Adrenal gland (tissue), 9 donors: ENCODE measurements at regions not wholly inside any gene's neighbourhood (a gene's known extent, or its start where the extent isn't known, plus 50 kb on each side); places are given as distances from the start of the nearest gene placed in this dataset.

Experiments
- DNase-seq, 7 donors: peaks; one replicate each; pipeline ENCODE4 v3.0.0-alpha.2; 2019 to 2020
- H3K27ac ChIP-seq, 5 donors: fragments of 200-600 bp; sonication (generic) in 4 of 5; 1 replicate in 3 of 5; 2 replicates in 2 of 5; pipeline versions ENCODE4 v1.5.1 to v1.8.0; 2016 to 2020; ENCODE audit warnings: mild to moderate bottlenecking in 1 of 5
- H3K27me3 ChIP-seq: fragments of 200-600 bp; 2 replicates; pipeline ENCODE4 v1.8.0; 2021
- H3K36me3 ChIP-seq, 2 donors: fragments of 200-600 bp; replicated peaks in 1 of 2; 1 replicate in 1 of 2; 2 replicates in 1 of 2; pipeline versions ENCODE4 v1.5.1 to v1.8.0; 2018 to 2022
- H3K4me1 ChIP-seq, 2 donors: fragments of 200-600 bp; replicated peaks in 1 of 2; 1 replicate in 1 of 2; 2 replicates in 1 of 2; pipeline versions ENCODE4 v1.5.1 to v1.8.0; 2018 to 2021
- H3K4me3 ChIP-seq, 4 donors: fragments of 200-600 bp; sonication (generic) in 3 of 4; one replicate each; pipeline ENCODE4 v1.5.1; 2016 to 2018
- H3K9me3 ChIP-seq, 3 donors: fragments of 200-600 bp; sonication (generic) in 1 of 3; replicated peaks in 1 of 3; 1 replicate in 2 of 3; 2 replicates in 1 of 3; pipeline versions ENCODE4 v1.5.1 to v1.8.0; 2016 to 2021
- POLR2A ChIP-seq, 2 donors: fragments of 450-650 bp; IDR thresholded peaks; one replicate each; pipeline ENCODE4 v1.6.1; 2017; ENCODE audit warnings: antibody characterized with exemption in 2 of 2, mild to moderate bottlenecking in 2 of 2, moderate library complexity in 1 of 2
- WGBS, 4 donors: extraction: QIAGEN DNeasy Blood & Tissue Kit in 2 of 4; methylation state at CpG; one replicate each; pipeline versions ENCODE4 v1.1.5 to v1.1.7; 2013 to 2017; 5-methylcytosine and 5-hydroxymethylcytosine counted together
- intact Hi-C, 2 donors: fragments of 100-400 bp; cut with DNase I; formaldehyde crosslinking; loops; one replicate each; pipeline versions ENCODE4 v1.14.1 to v1.15.0; 2022 to 2023
- TF ChIP-seq, protein P1 (sequence below), 6 experiments: fragments of 450-650 bp in 4 of 6; fragments of 200-600 bp in 2 of 6; sonication (generic) in 1 of 6; IDR thresholded peaks; 1 replicate in 5 of 6; 2 replicates in 1 of 6; pipeline versions ENCODE4 v1.5.1 to v1.8.0; 2016 to 2021; ENCODE audit warnings: antibody characterized with exemption in 6 of 6, mild to moderate bottlenecking in 2 of 6, moderate library complexity in 1 of 6
- donor health status: healthy with polysubstance abuse.
- donor health status: Bipolar disorder and iron deficiency.
- donor health status: DM: yes; HTN: yes; CAD: no.
- donor health status: DM: no; HTN: no; CAD: no.
- donor health status: DM: no; HTN: no; CAD: no.

DNA sequence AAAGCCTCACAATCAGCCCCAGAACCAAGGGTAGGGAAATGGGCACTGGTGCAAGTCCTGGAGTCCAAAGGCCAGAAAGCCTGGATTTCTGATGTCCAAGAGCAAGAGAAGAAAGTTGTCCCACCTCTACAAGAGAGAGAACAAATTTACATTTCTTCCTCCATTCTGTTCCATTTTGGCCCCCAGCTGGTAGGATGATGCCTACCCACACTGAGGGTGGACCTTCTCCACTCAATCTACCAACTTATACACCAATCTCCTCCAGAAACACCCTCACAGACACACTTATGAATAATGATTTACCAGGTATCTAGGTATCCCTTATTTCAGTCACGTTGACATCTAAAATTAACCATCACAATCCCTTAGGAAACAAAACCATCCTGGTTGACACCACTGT, 367.8 kb upstream of the GRIA3 start:
- Histone ChIP-seq H3K4me3 (no peak overlapping the region), H3K9me3 (no peaks in the 10 kb centered on the region), H3K36me3 (no peaks in the 10 kb centered on the region), H3K4me1 (no peaks in the 10 kb centered on the region), H3K27ac (no peak overlapping the region), H3K27me3 (no peaks in the 10 kb centered on the region)
- intact Hi-C loops = no loop called here
- TF ChIP-seq, protein P1, sequence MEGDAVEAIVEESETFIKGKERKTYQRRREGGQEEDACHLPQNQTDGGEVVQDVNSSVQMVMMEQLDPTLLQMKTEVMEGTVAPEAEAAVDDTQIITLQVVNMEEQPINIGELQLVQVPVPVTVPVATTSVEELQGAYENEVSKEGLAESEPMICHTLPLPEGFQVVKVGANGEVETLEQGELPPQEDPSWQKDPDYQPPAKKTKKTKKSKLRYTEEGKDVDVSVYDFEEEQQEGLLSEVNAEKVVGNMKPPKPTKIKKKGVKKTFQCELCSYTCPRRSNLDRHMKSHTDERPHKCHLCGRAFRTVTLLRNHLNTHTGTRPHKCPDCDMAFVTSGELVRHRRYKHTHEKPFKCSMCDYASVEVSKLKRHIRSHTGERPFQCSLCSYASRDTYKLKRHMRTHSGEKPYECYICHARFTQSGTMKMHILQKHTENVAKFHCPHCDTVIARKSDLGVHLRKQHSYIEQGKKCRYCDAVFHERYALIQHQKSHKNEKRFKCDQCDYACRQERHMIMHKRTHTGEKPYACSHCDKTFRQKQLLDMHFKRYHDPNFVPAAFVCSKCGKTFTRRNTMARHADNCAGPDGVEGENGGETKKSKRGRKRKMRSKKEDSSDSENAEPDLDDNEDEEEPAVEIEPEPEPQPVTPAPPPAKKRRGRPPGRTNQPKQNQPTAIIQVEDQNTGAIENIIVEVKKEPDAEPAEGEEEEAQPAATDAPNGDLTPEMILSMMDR (IDR thresholded peaks at IDR 0.05) = no peak
- no peak for TF ChIP-seq POLR2A (IDR thresholded peaks at IDR 0.05)
- WGBS, 4 donors = 78 to 86% (median 84%) methylated on average over 1 of the region's 1 CpG
- DNase-seq = peak in 2 of 7 donors; percentile 2 to 24

DNA sequence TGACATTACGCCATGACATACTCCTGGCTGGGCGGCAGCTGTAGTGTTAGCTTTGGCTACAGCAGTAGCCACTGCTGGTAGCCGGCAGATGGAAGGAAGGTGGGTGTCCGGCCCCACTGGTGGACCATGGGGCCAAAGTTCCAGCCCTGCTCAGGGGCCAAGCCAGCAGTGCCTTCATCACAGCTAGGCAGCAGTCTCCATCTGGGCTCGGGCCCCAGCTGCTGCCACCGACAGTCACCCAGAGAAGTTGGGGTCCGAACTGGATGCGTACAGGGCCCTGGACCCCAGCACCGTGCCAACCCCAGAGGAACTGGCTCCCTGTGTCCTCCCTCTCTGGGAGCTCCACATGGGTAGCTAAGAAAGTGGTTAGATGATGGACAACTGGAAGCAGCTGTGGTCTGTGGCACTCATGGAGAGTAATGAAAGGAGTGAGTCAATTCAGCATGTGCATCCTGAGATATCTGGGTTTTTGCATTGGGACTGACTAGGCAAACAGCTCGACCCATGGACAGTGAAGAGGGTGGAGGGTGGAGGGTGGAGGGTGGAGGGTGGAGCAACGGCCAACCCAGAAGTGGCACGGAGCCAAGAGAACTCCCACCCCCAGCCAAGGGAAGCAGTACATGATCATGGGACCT, 366.6 kb upstream of the GRIA3 start:
- WGBS, 4 donors = 78 to 81% (median 80%) methylated on average over 2 to 12 of the region's 12 CpGs
- no peak overlapping the region for H3K4me3 ChIP-seq
- TF ChIP-seq, protein P1 (IDR thresholded peaks at IDR 0.05) = no peak
- TF ChIP-seq POLR2A (IDR thresholded peaks at IDR 0.05) = no peak
- no peaks in the 10 kb centered on the region for H3K27me3 ChIP-seq
- DNase-seq = no peak
- no peaks in the 10 kb centered on the region for H3K36me3 ChIP-seq
- intact Hi-C loops = no loop called here
- H3K9me3 ChIP-seq = no peaks in the 10 kb centered on the region
- H3K27ac ChIP-seq = no peak overlapping the region
- no peaks in the 10 kb centered on the region for H3K4me1 ChIP-seq

DNA sequence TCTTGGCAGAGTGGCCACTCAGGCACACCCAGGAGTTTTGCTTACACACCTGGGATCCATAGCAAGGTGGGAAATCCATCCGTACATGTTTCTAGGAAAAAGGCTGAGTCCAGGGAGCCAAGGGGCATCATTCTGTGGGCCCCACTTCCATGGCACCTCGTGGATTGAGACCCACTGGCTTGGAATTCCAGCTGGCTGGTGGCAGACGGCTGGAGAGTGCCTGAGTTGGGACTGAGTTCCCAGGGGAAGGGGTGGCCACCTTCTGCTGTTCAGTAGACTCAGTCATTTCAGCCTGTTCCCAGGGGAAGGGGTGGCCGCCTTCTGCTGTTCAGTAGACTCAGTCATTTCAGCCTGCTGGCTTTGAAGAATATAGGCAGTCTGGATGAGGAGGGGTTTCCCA, 366.0 kb upstream of the GRIA3 start:
- Histone ChIP-seq H3K27ac (no peak overlapping the region), H3K4me1 (no peaks in the 10 kb centered on the region), H3K36me3 (no peaks in the 10 kb centered on the region), H3K9me3 (no peaks in the 10 kb centered on the region), H3K27me3 (no peaks in the 10 kb centered on the region), H3K4me3 (no peak overlapping the region)
- intact Hi-C loops = no loop called here
- 0 to 80% (median 71%) methylated on average over 1 to 4 of the region's 4 CpGs for WGBS, 4 donors
- no peak for TF ChIP-seq POLR2A (IDR thresholded peaks at IDR 0.05)
- TF ChIP-seq, protein P1 (IDR thresholded peaks at IDR 0.05) = no peak
- no peak for DNase-seq

DNA sequence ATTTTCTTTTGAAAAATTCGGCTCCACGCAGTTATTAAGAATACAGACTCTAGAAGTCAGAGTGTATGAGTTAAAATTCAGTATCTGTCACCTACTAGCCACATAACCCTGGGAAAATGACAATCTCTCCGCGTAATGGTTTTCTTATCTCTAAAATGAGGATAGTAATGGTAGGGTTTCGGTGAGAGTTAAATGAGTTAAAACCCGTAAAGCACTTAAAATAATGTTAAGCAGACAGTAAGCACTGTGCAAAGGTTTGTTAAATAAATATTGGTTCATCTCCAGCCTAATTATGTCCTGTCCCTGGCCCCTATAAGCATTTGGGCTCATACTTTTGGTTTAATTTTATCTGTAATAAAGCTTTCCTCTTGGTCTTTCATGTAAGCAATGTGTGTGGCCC, 350.8 kb upstream of the GRIA3 start:
- no peak overlapping the region for H3K4me3 ChIP-seq
- DNase-seq = no peak
- 73 to 82% (median 75%) methylated on average over 6 of the region's 6 CpGs for WGBS, 4 donors

More for the DNA sequence above, 350.8 kb upstream of the GRIA3 start:
- intact Hi-C loops = no loop called here
- H3K27me3 ChIP-seq = no peaks in the 10 kb centered on the region
- H3K27ac ChIP-seq = no peak overlapping the region
- H3K9me3 ChIP-seq = no peaks in the 10 kb centered on the region
- H3K36me3 ChIP-seq = no peaks in the 10 kb centered on the region
- no peak for TF ChIP-seq POLR2A (IDR thresholded peaks at IDR 0.05)
- TF ChIP-seq, protein P1 (IDR thresholded peaks at IDR 0.05) = no peak
- H3K4me1 ChIP-seq = no peaks in the 10 kb centered on the region
